22Rv1 (cell line): ENCODE measurements at regions not wholly inside any gene's neighbourhood (a gene's known extent, or its start where the extent isn't known, plus 50 kb on each side); places are given as distances from the start of the nearest gene placed in this dataset.

Experiments used
- ZFX ChIP-seq: fragments of 450-650 bp; IDR thresholded peaks from 2 replicates; pipeline ENCODE4 v1.6.1; 2017; ENCODE audit warnings: antibody characterized with exemption, borderline replicate concordance
- TF ChIP-seq, protein P1 (sequence below): fragments of 450-650 bp; IDR thresholded peaks from 2 replicates; pipeline ENCODE4 v1.5.1; 2017; ENCODE audit warnings: mild to moderate bottlenecking

- TF ChIP-seq, protein P1, sequence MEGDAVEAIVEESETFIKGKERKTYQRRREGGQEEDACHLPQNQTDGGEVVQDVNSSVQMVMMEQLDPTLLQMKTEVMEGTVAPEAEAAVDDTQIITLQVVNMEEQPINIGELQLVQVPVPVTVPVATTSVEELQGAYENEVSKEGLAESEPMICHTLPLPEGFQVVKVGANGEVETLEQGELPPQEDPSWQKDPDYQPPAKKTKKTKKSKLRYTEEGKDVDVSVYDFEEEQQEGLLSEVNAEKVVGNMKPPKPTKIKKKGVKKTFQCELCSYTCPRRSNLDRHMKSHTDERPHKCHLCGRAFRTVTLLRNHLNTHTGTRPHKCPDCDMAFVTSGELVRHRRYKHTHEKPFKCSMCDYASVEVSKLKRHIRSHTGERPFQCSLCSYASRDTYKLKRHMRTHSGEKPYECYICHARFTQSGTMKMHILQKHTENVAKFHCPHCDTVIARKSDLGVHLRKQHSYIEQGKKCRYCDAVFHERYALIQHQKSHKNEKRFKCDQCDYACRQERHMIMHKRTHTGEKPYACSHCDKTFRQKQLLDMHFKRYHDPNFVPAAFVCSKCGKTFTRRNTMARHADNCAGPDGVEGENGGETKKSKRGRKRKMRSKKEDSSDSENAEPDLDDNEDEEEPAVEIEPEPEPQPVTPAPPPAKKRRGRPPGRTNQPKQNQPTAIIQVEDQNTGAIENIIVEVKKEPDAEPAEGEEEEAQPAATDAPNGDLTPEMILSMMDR, result no peak
- no peak for TF ChIP-seq ZFX
Observed at GRCh38 chr7:153404124-153404523, 644.6 kb downstream of the ACTR3B start.
